HepG2 (cell line): ENCODE measurements at regions not wholly inside any gene's neighbourhood (a gene's known extent, or its start where the extent isn't known, plus 50 kb on each side); places are given as distances from the start of the nearest gene placed in this dataset.

Experiments
- ATAC-seq: fragments of 200-7000 bp; cut with Tn5 transposase; 3 replicates; pipeline ENCODE4 v1.9.1; 2020; ENCODE audit warnings: mild to moderate bottlenecking, moderate library complexity
- BruUV-seq: library from RNA; stranded (reverse); fragments of 400-500 nt; replicated peaks from 2 replicates; lab custom pipeline; 2021; lab: Mats Ljungman, UMichigan
- CTCF ChIA-PET: fragments of 300-600 bp; formaldehyde crosslinking; extraction: SDS; loops from one replicate; lab custom pipeline; 2021; ENCODE audit warnings: low total read pairs, inconsistent platforms, low intra/inter-chr PET ratio; lab: Yijun Ruan, JAX
- POLR2A ChIA-PET: fragments of 350-600 bp; sonication (Branson Sonifier 250); formaldehyde crosslinking; loops from one replicate; lab custom pipeline; 2020; ENCODE audit warnings: antibody characterized with exemption, inconsistent platforms; lab: Yijun Ruan, JAX
- DNase-seq: peaks from one replicate; pipeline ENCODE4 v3.0.0-alpha.2; 2015; ENCODE audit warnings: low spot score
- FAIRE-seq: peaks from 3 replicates; lab custom pipeline; 2011; peaks lifted over from hg19 to GRCh38; lab: Jason Lieb, UNC
- H2AFZ ChIP-seq: one replicate; pipeline ENCODE4 v1.6.1; 2011; ENCODE audit warnings: low read length, inconsistent platforms
- H3K27ac ChIP-seq: fragments of 300-600 bp; 3 replicates; pipeline ENCODE4 v1.8.0; 2011; ENCODE audit warnings: mixed run types, mild to moderate bottlenecking, mixed read lengths, low read length, inconsistent platforms; ENCODE audit not compliant: insufficient read depth; ENCODE audit errors: extremely low read length
- H3K27me3 ChIP-seq, 2 experiments: fragments of 200-600 bp in 1 of 2; 2 replicates in 1 of 2; 3 replicates in 1 of 2; pipeline versions ENCODE4 v1.6.0 to v1.8.0; 2011; ENCODE audit warnings: low read length in 2 of 2, mild to moderate bottlenecking in 2 of 2, moderate library complexity in 2 of 2, inconsistent platforms in 1 of 2; ENCODE audit not compliant: insufficient read depth in 2 of 2, control insufficient read depth in 1 of 2
- H3K36me3 ChIP-seq, 2 experiments: fragments of 200-600 bp in 1 of 2; replicated peaks in 1 of 2; 2 replicates in 1 of 2; 3 replicates in 1 of 2; pipeline versions ENCODE4 v1.5.1 to v1.8.0; 2011; ENCODE audit warnings: low read length in 2 of 2, inconsistent platforms in 1 of 2; ENCODE audit not compliant: insufficient read depth in 2 of 2, control insufficient read depth in 1 of 2
- H3K4me1 ChIP-seq: 2 replicates; pipeline ENCODE4 v1.5.1; 2012; ENCODE audit warnings: low read length, inconsistent platforms; ENCODE audit not compliant: insufficient read depth
- H3K4me2 ChIP-seq: 2 replicates; pipeline ENCODE4 v1.6.0; 2011; ENCODE audit warnings: low read depth, low read length, inconsistent platforms
- H3K4me3 ChIP-seq, 3 experiments: fragments of 200-600 bp in 1 of 3; sonication (generic), shearing (Covaris generic) in 1 of 3; replicated peaks in 1 of 3; 2 replicates each; pipeline ENCODE4 v1.5.1; 2011 to 2016; ENCODE audit warnings: low read length in 3 of 3, inconsistent platforms in 2 of 3, low read depth in 2 of 3, mild to moderate bottlenecking in 2 of 3, control low read depth in 1 of 3, mixed read lengths in 1 of 3; ENCODE audit not compliant: insufficient read depth in 1 of 3
- H3K79me2 ChIP-seq: one replicate; pipeline ENCODE4 v1.6.1; 2011; ENCODE audit warnings: low read length, inconsistent platforms; ENCODE audit not compliant: insufficient read depth
- H3K9ac ChIP-seq: 2 replicates; pipeline ENCODE4 v1.6.0; 2011; ENCODE audit warnings: mild to moderate bottlenecking, low read depth, low read length, inconsistent platforms; ENCODE audit not compliant: insufficient read depth
- H3K9me3 ChIP-seq: 2 replicates; pipeline ENCODE4 v1.5.1; 2012; ENCODE audit warnings: mild to moderate bottlenecking, low read length
- H4K20me1 ChIP-seq: 2 replicates; pipeline ENCODE4 v1.6.0; 2011; ENCODE audit warnings: inconsistent platforms, mild to moderate bottlenecking, low read length, moderate library complexity; ENCODE audit not compliant: insufficient read depth
- ASH2L ChIP-seq: fragments of 300-600, 200-600 bp; sonication (generic); IDR thresholded peaks from 2 replicates; pipeline ENCODE4 v1.7.0; 2017; ENCODE audit warnings: low read depth, mild to moderate bottlenecking, moderate library complexity, mixed read lengths, low read length; ENCODE audit not compliant: insufficient read length
- KLF13 ChIP-seq: sonication (generic); formaldehyde crosslinking; IDR thresholded peaks from 2 replicates; pipeline ENCODE4 v1.4.0; 2020; ENCODE audit warnings: mild to moderate bottlenecking, missing genetic modification reagents
- PHF21A ChIP-seq: sonication (generic); formaldehyde crosslinking; IDR thresholded peaks from 2 replicates; pipeline ENCODE4 v1.5.0; 2020; ENCODE audit warnings: mild to moderate bottlenecking, missing genetic modification reagents
- REXO4 ChIP-seq: sonication (generic); formaldehyde crosslinking; IDR thresholded peaks from 2 replicates; pipeline ENCODE4 v1.8.0; 2022; ENCODE audit warnings: missing genetic modification reagents, mild to moderate bottlenecking, borderline replicate concordance
- SKI ChIP-seq: fragments of 450-650 bp; IDR thresholded peaks from one replicate; pipeline ENCODE4 v1.6.1; 2018; ENCODE audit warnings: mild to moderate bottlenecking; ENCODE audit not compliant: partially characterized antibody
- TMF1 ChIP-seq: sonication (generic); formaldehyde crosslinking; IDR thresholded peaks from 2 replicates; pipeline ENCODE4 v1.8.1; 2022; ENCODE audit warnings: low read depth, missing genetic modification reagents
- XRCC5 ChIP-seq: fragments of 200-400 bp; formaldehyde crosslinking; optimal IDR thresholded peaks from 2 replicates; pipeline ENCODE3; 2017; ENCODE audit warnings: mild to moderate bottlenecking, low read length
- ZBTB21 ChIP-seq: sonication (generic); formaldehyde crosslinking; IDR thresholded peaks from 2 replicates; pipeline ENCODE4 v1.4.0; 2020; ENCODE audit warnings: missing genetic modification reagents
- ZFP62 ChIP-seq: sonication (generic); formaldehyde crosslinking; IDR thresholded peaks from 2 replicates; pipeline ENCODE4 v1.4.0; 2020; ENCODE audit warnings: missing genetic modification reagents
- ZMAT3 ChIP-seq: sonication (generic); formaldehyde crosslinking; conservative IDR thresholded peaks from 2 replicates; pipeline ENCODE4 v1.7.0; 2021; ENCODE audit warnings: missing genetic modification reagents
- ZNF430 ChIP-seq: sonication (generic); formaldehyde crosslinking; IDR thresholded peaks from 2 replicates; pipeline ENCODE4 v1.9.0; 2021; ENCODE audit warnings: mild to moderate bottlenecking, missing genetic modification reagents
- ZNF629 ChIP-seq: sonication (generic); formaldehyde crosslinking; conservative IDR thresholded peaks from 2 replicates; pipeline ENCODE4 v1.5.0; 2020; ENCODE audit warnings: missing genetic modification reagents
- ZNF782 ChIP-seq: sonication (generic); formaldehyde crosslinking; IDR thresholded peaks from 2 replicates; pipeline ENCODE4 v1.4.0; 2020; ENCODE audit warnings: missing genetic modification reagents, mild to moderate bottlenecking, borderline replicate concordance
- ZNF784 ChIP-seq: sonication (generic); formaldehyde crosslinking; IDR thresholded peaks from 2 replicates; pipeline ENCODE4 v1.5.1; 2020; ENCODE audit warnings: missing genetic modification reagents, mild to moderate bottlenecking, borderline replicate concordance
- whole genome bisulfite sequencing: methylation state at CpG from one replicate; pipeline ENCODE4 v1.1.6; 2017; ENCODE audit warnings: low lambda C conversion rate; 5-methylcytosine and 5-hydroxymethylcytosine counted together
- in situ Hi-C: cut with HindIII; loops from 2 replicates; pipeline ENCODE4 v1.10.0; 2017; ENCODE audit warnings: low pct_unique_long_range_greater_than_20kb; ENCODE audit not compliant: extremely low pct_ligation_motif_present
- intact Hi-C: fragments of 100-400 bp; cut with micrococcal nuclease; formaldehyde crosslinking; loops from one replicate; pipeline ENCODE4 v1.10.0; 2022; ENCODE audit not compliant: unreplicated experiment
- TF ChIP-seq, protein P1 (sequence below): sonication (generic); formaldehyde crosslinking; IDR thresholded peaks from 2 replicates; pipeline ENCODE4 v1.5.0; 2020; ENCODE audit warnings: mild to moderate bottlenecking, missing genetic modification reagents

DNA sequence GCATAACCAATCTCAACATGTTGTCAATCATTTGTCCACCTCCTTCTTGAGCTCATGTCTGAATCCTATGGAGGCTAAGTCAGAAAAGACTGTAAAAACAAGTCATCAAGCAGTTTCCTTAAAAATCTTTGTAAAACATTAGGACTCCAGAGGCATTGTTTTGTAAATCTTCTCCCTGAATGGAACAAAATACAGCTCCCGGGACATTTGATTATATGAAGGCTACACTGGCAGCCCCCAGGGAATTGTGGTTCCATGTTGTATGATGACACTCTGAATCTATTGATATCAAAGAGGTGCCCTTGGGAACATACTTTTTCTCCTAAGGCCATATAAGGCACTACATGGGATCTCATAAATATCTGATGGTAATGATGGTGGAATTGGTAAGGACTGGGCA is 83.2 kb upstream of the NUDT12 start:
- in situ Hi-C loops: no loop called here
- no TSS peak for BruUV-seq
- FAIRE-seq (no peak), DNase-seq (no peak), ATAC-seq (no peak)
- Histone ChIP-seq H3K4me2 (no peak overlapping the region), H3K4me1 (no peaks in the 10 kb centered on the region), H3K27ac (no peak overlapping the region), H3K9me3 (no peaks in the 10 kb centered on the region), H3K4me3 (no peak overlapping the region), H4K20me1 (no peaks in the 10 kb centered on the region), H3K79me2 (no peaks in the 10 kb centered on the region), H3K27me3 (no peaks in the 10 kb centered on the region), H2AFZ (no peak overlapping the region), H3K36me3 (no peaks in the 10 kb centered on the region)
- 7% methylated on average over 1 of the region's 1 CpG for WGBS
- ChIA-PET CTCF (no interaction called here), POLR2A (no interaction called here)
- TF ChIP-seq ZNF784 (CRISPR knock-in tag) (no peak), ZNF782 (CRISPR knock-in tag) (no peak), TMF1 (no peak), ZNF629 (CRISPR knock-in tag) (no peak), KLF13 (CRISPR knock-in tag) (no peak), ASH2L (no peak), PHF21A (CRISPR knock-in tag) (no peak), REXO4 (CRISPR knock-in tag) (no peak), ZNF430 (CRISPR knock-in tag) (no peak), ZFP62 (CRISPR knock-in tag) (no peak), XRCC5 (no peak), SKI (no peak), ZBTB21 (CRISPR knock-in tag) (no peak), ZMAT3 (no peak)
- TF ChIP-seq, protein P1, sequence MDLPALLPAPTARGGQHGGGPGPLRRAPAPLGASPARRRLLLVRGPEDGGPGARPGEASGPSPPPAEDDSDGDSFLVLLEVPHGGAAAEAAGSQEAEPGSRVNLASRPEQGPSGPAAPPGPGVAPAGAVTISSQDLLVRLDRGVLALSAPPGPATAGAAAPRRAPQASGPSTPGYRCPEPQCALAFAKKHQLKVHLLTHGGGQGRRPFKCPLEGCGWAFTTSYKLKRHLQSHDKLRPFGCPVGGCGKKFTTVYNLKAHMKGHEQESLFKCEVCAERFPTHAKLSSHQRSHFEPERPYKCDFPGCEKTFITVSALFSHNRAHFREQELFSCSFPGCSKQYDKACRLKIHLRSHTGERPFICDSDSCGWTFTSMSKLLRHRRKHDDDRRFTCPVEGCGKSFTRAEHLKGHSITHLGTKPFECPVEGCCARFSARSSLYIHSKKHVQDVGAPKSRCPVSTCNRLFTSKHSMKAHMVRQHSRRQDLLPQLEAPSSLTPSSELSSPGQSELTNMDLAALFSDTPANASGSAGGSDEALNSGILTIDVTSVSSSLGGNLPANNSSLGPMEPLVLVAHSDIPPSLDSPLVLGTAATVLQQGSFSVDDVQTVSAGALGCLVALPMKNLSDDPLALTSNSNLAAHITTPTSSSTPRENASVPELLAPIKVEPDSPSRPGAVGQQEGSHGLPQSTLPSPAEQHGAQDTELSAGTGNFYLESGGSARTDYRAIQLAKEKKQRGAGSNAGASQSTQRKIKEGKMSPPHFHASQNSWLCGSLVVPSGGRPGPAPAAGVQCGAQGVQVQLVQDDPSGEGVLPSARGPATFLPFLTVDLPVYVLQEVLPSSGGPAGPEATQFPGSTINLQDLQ (CRISPR knock-in tag): no peak
- TF ChIP-seq, all 625 proteins: peak for 0
- intact Hi-C loops: no loop called here
- no peak overlapping the region for H3K9ac ChIP-seq
